ENCODE measurements at regions not wholly inside any gene's neighbourhood (a gene's known extent, or its start where the extent isn't known, plus 50 kb on each side); places are given as distances from the start of the nearest gene placed in this dataset.

DNA sequence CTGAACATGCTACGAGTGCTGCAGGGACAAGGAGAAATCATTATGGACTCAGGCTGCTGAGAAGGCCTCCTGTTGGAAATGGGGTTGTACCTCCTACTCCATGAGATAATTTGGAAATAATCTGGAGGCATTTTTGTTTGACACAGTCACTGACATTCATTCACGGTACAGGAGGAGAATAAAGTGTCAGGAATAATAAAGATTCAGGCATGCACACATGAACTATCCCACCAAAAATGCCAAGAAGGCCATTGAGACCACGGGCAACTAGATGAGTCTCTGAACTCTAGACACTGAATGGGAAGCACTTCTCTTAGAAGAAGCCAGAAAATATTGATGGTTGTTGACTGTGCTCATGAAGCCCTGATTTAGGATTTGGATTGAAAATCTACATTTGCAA is 220.9 kb upstream of the HABP2 start:
- intact Hi-C loops (cut with micrococcal nuclease): no loop called here
- ATAC-seq: no peak
- Histone ChIP-seq H3K9me3 (ENCODE audit: control insufficient read depth in 1 of 2, insufficient read depth in 1 of 2, low read depth in 1 of 2, low read length in 2 of 2) (no peaks in the 10 kb centered on the region; a peak in 2 of 4 replicates), H3K4me3 (replicated peaks in 1 of 2; ENCODE audit: low read depth in 1 of 2, low read length in 2 of 2) (no peak overlapping the region), H3K4me2 (ENCODE audit: low read length) (no peak overlapping the region), H3K9ac (ENCODE audit: low read length) (no peak overlapping the region), H2AFZ (ENCODE audit: low read depth, low read length, poor library complexity, severe bottlenecking) (no peak overlapping the region), H3K27me3 (ENCODE audit: insufficient read depth, low read length) (peaks cover 7% of the 10 kb centered on the region; the same call in 1 of the 2 replicates), H4K20me1 (ENCODE audit: insufficient read depth) (no peaks in the 10 kb centered on the region), H3K36me3 (ENCODE audit: control insufficient read depth in 1 of 2, insufficient read depth in 2 of 2, low read length in 2 of 2) (no peaks in the 10 kb centered on the region), H3K79me2 (ENCODE audit: insufficient read depth, low read length) (no peaks in the 10 kb centered on the region), H3K4me1 (ENCODE audit: control insufficient read depth in 1 of 2, insufficient read depth in 2 of 2, low read length in 2 of 2) (peaks cover 3% of the 10 kb centered on the region in 2 experiments), H3K9me2 (ENCODE audit: insufficient read depth) (no peaks in the 10 kb centered on the region), H3K27ac (ENCODE audit: low read depth, low read length) (no peak overlapping the region)
- TF ChIP-seq ZNF274 (IDR thresholded peaks at IDR 0.05; ENCODE audit: low read depth, low read length): no peak
- TF ChIP-seq CTCF (IDR thresholded peaks at IDR 0.05 in 2 of 3, conservative IDR thresholded peaks at IDR 0.05 in 1 of 3; ENCODE audit: borderline replicate concordance in 1 of 3, insufficient read depth in 1 of 3, low read depth in 2 of 3, low read length in 2 of 3): no peak
- TF ChIP-seq ZFX (IDR thresholded peaks at IDR 0.05): no peak
- TF ChIP-seq JUND (IDR thresholded peaks at IDR 0.05): no peak
- no peak for TF ChIP-seq SIN3A (IDR thresholded peaks at IDR 0.05; ENCODE audit: low read depth)
- no peak for TF ChIP-seq ELF1 (IDR thresholded peaks at IDR 0.05; ENCODE audit: borderline replicate concordance, low read depth)
- TF ChIP-seq YY1 (IDR thresholded peaks at IDR 0.05; ENCODE audit: extremely low read depth, insufficient replicate concordance, low read depth, low read length): no peak
- no peak for TF ChIP-seq EZH2 (IDR thresholded peaks at IDR 0.05)
- ChIA-PET CTCF (no interaction called here), RAD21 (ENCODE audit: low non-redundant PET in 1 of 2, low total read pairs in 2 of 2, uncharacterized antibody in 2 of 2, unreplicated experiment in 2 of 2) (no interaction called here), POLR2A (no interaction called here)
- DNase-seq (ENCODE audit: low read depth, low spot score): no peak
- no TSS peak for BruUV-seq (replicated peaks)

DNA sequence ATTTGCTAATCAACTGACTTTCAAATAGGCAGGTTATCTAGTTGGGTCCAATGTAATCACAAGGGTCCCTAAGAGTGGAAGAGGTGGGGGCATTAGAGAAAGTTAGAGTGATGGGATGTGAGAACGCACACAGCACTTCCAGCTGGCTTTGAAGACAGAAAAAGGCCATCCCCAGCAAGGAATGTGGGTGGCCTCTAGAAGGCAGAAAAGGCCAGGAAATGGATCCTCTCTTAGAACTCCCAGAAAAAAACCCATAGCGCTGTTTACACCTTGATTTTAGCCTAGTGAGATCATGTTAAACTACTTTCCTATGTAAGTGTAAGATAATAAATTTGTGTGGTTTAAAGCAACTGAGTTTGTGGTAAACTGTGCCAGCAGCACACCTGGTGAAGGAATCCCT is 219.5 kb upstream of the HABP2 start:
- no peaks in the 10 kb centered on the region; a peak in 2 of 4 replicates for H3K9me3 ChIP-seq (ENCODE audit: control insufficient read depth in 1 of 2, insufficient read depth in 1 of 2, low read depth in 1 of 2, low read length in 2 of 2)
- no peaks in the 10 kb centered on the region for H3K36me3 ChIP-seq (ENCODE audit: control insufficient read depth in 1 of 2, insufficient read depth in 2 of 2, low read length in 2 of 2)
- H3K27me3 ChIP-seq (ENCODE audit: insufficient read depth, low read length): peaks cover 6% of the 10 kb centered on the region; the same call in 1 of the 2 replicates
- H3K4me3 ChIP-seq (replicated peaks in 1 of 2; ENCODE audit: low read depth in 1 of 2, low read length in 2 of 2): no peak overlapping the region
- no peak overlapping the region for H3K4me2 ChIP-seq (ENCODE audit: low read length)
- H3K9ac ChIP-seq (ENCODE audit: low read length): no peak overlapping the region
- H2AFZ ChIP-seq (ENCODE audit: low read depth, low read length, poor library complexity, severe bottlenecking): no peak overlapping the region
- RAD21 ChIA-PET (ENCODE audit: low non-redundant PET in 1 of 2, low total read pairs in 2 of 2, uncharacterized antibody in 2 of 2, unreplicated experiment in 2 of 2): no interaction called here
- intact Hi-C loops (cut with micrococcal nuclease): no loop called here
- DNase-seq (ENCODE audit: low read depth, low spot score): no peak
- TF ChIP-seq, protein P1, sequence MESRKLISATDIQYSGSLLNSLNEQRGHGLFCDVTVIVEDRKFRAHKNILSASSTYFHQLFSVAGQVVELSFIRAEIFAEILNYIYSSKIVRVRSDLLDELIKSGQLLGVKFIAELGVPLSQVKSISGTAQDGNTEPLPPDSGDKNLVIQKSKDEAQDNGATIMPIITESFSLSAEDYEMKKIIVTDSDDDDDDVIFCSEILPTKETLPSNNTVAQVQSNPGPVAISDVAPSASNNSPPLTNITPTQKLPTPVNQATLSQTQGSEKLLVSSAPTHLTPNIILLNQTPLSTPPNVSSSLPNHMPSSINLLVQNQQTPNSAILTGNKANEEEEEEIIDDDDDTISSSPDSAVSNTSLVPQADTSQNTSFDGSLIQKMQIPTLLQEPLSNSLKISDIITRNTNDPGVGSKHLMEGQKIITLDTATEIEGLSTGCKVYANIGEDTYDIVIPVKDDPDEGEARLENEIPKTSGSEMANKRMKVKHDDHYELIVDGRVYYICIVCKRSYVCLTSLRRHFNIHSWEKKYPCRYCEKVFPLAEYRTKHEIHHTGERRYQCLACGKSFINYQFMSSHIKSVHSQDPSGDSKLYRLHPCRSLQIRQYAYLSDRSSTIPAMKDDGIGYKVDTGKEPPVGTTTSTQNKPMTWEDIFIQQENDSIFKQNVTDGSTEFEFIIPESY (IDR thresholded peaks at IDR 0.05; ENCODE audit: extremely low read depth, insufficient replicate concordance, low read length): no peak
- peak; percentile 15; the same call in 1 of the 2 replicates for TF ChIP-seq RAD21 (IDR thresholded peaks at IDR 0.05; ENCODE audit: low read depth)
- TF ChIP-seq POLR2AphosphoS5 (IDR thresholded peaks at IDR 0.05; ENCODE audit: low read depth, low read length): no peak
- H4K20me1 ChIP-seq (ENCODE audit: insufficient read depth): no peaks in the 10 kb centered on the region
- H3K27ac ChIP-seq (ENCODE audit: low read depth, low read length): no peak overlapping the region
- no peaks in the 10 kb centered on the region for H3K4me1 ChIP-seq (ENCODE audit: control insufficient read depth in 1 of 2, insufficient read depth in 2 of 2, low read length in 2 of 2)
- CTCF ChIA-PET: no interaction called here
- H3K79me2 ChIP-seq (ENCODE audit: insufficient read depth, low read length): no peaks in the 10 kb centered on the region
- POLR2A ChIA-PET: no interaction called here
- no TSS peak for BruUV-seq (replicated peaks)
- no peak for ATAC-seq
- no peaks in the 10 kb centered on the region for H3K9me2 ChIP-seq (ENCODE audit: insufficient read depth)
